NCI-H2107 (cell line): ENCODE measurements at regions not wholly inside any gene's neighbourhood (a gene's known extent, or its start where the extent isn't known, plus 50 kb on each side); places are given as distances from the start of the nearest gene placed in this dataset.
A peak's percentile ranks its signal among the peaks of the same experiment; 100 is the strongest.

Source experiments
- DNase-seq: peaks from one replicate; lab custom pipeline; 2025; lab: John Stamatoyannopoulos, UW

DNA sequence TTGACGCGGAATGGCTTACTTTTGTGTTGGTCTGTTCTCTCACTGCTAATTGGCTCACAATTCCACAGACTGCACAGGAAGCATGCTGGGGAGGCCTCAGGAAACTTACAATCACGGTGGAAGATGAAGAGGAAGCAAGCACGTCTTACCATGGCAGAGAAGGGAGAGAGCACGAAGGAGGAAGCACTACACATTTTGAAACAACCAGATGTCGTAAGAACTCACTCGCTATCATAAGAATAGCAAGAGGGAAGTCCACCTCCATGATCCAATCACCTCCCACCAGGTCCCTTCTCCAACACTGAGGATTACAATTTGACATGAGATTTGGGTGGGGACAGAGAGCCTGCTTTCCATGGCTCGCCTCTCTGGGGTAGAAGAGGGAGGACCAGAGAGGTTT lies 106.2 kb downstream of the KCNF1 start:
- DNase-seq = no peak

DNA sequence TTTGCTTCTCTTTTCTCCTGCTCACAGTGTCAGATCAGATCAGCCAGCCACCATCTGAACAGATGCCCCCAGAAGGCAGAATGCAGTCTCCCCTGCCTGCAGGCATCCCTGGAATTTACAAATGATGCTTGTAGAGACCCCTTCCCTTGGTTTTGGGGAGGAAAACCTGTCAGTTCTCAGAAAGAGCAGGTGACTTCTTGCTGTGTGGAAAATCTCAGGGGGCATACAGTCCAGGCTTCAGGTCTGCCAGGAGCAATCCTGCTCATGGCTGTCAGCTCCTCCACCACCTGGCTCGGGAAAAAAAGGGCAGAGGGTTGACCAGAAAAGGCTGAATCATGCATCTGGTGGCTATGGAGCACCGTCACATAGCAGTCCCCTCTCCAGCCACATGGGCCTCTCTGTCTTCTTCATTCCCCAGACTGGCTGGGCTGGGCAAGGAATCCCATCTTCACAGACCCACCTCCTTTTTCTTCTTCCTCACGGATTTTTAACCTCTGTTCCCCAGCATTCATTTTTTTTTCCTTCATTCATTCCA lies 107.0 kb downstream of the KCNF1 start:
- no peak for DNase-seq

DNA sequence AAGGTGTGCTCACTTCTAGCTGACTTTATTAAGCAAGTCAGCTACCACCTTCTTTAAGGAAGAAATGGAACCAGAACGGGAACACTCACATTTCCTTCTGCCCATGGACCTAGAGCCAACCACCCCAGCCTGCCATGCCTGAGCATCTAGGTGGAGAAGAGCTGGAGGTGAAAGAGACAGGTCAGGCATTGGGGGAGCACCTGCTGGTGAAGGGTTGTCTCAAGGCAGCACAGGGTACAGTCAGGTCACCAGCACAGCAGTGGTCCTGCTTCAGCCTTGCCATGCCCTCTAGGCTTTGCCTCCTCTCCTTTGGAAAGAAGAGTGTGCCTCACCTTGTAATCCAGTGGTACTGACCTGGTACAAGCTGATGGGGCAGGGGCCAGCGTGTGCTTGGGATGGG lies 107.9 kb downstream of the KCNF1 start:
- no peak for DNase-seq

DNA sequence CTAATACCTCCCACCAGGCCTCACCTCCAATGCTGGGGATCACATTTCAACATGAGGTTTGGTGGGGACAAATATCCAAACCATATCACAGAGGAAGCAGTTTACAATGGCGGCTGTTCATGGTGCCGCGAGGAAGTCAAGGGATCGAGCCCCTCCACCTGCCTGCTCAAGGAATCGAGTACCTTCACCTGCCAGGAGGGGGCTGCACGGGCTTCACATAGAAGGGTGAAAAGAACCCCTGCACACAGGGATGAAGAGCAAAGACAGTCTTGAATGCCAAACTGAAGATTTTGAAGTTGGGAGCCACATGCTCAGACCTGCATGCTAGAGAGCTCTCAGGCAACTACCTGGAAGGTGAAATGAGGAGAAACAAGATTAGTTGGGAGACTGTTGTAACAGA lies 110.3 kb downstream of the KCNF1 start:
- no peak for DNase-seq

DNA sequence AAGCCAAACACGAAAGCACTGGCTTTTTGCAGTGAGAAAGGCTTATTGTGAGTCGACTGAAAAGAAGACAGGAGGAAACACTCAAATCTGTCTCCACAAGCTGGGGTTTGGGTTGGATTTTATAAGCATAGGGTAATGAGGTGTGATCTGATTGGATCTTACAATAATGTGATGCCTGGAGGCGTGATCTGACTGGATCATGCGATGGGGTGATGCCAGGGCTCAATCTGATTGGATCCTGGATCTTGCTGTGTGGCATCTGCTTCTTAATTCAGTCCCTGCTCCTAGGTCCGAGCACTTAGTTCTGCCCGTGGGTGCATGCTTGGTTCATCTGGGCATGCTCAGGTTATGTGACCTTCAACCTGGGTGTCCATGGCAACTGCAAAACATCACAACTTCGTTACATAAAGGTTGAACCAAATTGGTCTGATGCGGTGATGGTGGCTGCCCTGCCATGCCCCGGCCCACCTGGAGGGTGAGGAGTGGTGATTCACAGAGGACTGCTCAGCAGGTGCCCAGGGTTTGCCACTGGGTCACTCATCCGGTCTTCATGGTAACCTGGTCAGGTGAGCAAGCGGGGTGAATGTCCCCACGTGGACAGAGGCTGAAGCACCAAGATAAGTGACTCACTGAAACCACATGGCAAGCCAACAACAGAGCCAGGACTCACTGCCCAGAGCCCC lies 111.0 kb downstream of the KCNF1 start:
- DNase-seq = no peak

DNA sequence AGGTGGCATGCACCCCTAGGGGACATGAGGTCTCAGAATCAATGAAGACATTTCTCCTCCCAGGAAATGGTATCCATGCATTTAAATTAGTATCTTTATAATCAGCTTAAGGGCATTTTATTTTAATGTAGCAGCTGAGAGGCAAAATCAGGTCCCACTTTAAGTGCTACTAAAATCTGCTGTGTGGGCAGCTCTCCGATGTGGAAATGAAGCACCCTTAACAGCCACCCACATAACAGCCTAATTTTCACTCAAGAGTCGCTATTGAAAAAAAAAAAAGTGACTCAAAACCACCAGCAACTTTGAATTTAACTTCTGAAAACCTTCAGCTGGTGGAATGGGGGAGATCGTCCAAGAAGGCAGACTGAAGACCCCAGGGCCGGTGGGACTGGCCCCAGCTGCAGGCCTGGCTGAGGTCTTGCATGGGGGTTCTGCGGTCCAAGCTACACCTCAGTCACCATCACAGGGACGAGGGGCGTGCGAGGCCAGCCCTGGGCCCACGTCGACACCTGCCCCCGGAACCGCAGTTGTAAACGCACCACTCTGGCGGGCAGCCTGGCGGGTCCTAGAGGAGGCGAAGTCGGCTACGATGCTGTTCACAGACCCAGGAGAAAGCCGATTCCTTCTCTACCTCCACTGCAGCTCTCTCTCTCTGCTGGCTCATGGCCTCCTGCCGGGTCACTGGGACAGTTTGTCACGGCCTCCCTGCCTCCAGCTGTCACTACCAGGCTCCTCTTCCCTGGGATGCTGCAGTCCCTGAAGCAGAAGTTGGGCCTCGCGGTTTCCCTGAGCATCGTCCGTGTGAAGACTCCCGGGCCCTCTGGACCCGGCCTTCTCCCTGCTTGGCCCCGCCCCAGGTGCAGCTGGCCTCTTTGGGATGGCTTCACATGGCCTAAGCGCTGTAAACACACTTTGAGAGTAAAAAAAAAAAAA lies 111.9 kb downstream of the KCNF1 start:
- no peak for DNase-seq

DNA sequence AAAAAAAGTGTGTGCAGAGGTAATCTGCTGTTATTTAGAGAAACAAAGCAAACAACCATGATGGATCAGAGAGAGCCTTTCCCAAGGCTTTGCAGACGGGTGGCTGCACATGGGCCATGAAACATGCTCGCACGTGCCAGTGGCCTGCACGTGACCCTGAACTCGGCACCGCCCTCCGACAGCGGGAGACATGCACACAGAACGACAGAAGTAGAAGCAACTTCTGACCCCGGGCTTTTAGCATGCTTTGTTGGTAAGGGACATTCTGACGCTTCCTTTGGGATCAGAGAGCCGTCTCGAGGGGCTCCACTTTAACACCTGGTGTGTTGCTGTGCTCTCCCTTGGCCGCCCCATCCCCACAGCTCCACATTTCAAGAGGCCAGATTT lies 112.5 kb downstream of the KCNF1 start:
- DNase-seq = peak; percentile 17

DNA sequence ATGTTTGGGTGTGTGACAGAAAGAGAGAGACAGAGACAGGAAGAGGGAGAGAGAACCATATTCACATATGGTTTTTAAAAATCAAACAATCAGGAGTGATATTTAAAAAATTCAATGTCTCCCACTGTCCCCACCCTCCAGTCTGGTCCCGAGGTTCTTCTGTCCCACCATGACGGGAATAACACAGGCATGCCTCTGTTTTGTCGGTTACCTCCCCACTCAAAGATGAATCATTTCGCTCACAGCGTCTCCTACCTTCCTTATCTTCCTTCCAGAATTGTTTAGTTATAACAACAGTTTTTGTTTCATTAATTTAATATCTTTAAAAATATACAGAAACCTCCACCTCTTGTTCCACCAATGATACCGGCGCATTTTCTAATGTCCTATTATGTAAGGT lies 113.0 kb downstream of the KCNF1 start:
- DNase-seq = no peak

DNA sequence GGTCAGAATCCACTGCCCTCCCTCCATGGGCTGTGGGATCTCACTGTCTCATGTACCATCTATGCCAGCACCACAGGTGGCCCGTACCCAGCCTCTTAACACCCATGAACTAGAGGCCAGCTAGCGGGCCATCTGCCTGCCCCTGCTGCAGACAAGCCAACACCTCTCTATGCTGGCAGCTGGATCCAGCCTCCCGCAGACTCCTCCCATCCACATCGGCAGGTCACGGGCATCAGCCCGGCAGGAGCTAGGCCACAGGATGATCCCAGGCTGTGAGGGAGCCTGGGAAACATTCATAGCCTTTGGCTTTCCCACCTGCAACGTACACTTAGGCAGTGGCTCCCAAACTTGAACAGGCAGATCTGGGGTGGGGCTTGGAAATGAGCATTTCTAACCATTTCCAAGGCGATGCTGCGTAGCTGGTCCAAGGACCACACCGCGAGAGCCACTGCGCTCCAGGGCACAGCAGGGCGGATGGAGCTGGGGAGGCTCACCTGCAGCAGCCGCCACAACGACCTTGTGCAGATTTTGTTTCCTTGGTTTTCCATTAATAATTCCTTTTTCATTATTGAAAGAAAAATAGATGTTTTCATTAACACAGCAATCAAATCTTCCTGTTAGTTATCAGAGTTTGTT lies 114.7 kb downstream of the KCNF1 start:
- DNase-seq = no peak

DNA sequence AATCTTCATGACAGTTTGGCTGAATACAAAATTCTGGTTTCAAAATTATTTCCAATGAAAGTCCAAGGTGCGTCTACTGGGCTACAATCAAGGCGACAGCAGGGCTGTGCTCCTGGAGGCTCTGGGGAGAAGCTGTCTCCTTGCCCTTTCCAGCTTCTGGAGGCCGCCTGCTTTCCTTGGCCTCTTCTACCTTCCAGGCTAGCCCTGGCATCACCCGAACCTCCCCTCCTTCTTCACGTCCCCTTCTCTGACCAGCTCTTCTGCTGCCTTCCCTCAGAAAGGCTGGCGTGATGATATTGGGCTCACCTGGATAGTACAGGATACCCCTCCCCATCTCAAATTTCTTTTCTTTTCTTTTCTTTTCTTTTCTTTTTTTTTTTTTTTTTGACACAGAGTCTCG lies 115.5 kb downstream of the KCNF1 start:
- no peak for DNase-seq

DNA sequence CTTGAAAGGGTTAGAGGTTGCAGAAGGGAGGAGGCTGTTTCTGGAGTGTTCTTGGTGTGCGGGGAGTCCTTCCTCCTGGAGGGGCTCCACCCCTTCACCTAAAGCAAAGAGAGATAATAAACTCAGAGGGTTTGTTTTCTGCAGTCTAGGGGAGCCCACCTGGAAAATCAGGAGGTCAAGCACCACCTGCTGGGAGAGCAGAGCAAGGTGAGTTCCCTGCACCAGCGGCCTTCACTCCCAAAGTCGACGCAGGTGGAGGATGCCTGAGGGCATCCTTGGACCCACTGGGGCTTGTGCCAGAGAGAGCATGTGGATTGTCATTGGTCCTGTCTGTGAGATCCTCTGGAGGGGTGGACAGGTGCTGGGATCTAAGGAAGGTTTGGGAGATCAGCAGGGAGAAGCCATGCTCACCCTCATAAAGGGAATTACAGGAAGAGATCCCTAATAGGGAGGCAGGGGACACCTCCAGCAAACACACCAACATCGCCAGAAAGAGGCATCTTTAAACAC lies 116.7 kb downstream of the KCNF1 start:
- DNase-seq = no peak

DNA sequence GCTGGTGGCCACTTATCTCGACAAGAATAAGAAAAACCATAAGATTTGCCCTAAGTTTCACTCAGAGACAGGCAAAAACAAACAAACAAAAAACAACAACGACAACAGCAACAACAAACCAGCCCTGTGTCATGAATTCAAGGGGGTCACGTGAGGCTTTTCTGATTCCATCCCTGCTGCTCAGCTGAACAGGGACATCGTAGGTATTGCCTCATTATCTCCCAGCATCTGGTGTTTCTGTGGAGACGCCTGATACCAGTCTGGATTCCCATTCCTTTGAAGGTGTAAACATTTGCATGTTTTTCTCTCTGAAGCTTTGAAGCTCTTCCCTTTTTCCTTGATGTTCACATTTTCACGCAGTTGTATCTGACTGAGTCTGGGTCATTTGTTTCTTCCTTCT lies 117.4 kb downstream of the KCNF1 start:
- DNase-seq = no peak

DNA sequence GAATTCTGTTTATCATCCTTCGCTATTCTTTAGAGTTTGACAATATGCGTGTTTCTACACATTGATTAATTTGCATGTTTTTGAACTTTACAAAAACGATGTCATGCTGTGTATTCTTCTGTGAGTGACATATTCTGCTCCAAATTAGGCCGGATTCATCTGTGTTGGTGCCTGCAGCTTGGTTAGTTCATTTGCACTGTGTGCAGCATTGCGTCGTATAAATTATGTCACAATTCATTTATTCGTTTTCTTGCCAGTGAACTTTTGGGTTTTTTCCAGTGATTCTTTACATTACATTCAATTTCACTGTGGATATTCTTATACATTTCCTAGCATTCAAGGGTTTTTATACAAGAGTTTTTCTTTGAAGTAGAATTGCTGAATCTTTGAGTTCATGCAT lies 118.3 kb downstream of the KCNF1 start:
- no peak for DNase-seq

DNA sequence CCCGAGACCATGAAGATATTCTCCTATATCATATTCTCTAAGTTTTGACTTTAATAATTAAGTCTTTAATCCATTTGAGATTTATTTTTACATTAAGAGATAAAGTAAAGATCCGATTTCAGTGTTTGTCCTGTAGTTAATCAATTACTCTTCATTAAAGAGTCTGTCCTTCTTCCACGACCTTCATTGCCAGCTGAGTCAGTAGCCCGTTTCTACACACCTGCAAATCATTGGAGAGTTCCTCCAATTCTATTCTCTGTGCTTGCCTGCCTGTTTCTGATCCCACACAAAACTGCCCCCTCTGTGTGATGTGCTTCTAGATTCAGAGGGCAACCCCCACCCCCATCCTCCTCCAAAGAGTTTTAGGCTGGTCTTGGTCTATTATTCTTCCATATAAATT lies 119.2 kb downstream of the KCNF1 start:
- DNase-seq = no peak

DNA sequence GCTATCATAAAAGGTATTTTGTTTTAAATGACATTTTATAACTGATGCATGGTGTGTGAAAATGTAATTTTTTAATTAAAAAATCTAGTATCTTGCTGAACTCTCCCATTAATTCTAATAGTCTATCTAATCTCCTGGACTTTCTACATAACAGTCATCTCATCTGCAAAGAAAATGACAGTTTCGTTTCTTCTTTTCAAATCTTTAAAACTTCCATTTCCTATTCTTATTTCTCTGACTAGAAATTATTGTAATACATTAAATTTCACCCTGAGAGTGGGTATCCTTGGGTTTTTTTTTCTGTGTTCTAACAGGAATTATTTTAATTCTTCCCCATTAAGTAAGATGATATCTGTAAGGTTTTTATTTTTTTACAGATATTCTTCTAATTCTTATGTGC lies 120.1 kb downstream of the KCNF1 start:
- no peak for DNase-seq

DNA sequence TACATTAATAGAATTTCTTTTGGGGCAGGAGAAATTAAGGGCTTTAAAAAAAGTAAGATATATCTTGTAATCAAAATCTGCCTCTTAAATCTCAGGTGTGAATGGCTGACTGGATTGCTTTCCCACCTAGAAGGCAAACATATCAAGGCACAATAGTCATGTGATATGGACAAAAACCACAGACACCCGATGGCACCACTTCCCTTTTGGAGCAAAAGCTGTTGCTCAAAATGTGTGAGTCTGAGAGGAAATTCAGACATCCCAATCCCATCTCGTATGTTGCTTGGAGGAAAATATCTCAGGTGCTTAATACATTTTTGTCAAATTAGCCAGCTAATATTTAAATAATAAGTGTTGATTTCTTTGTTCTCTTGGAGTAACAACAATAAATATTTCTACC lies 120.7 kb downstream of the KCNF1 start:
- no peak for DNase-seq

DNA sequence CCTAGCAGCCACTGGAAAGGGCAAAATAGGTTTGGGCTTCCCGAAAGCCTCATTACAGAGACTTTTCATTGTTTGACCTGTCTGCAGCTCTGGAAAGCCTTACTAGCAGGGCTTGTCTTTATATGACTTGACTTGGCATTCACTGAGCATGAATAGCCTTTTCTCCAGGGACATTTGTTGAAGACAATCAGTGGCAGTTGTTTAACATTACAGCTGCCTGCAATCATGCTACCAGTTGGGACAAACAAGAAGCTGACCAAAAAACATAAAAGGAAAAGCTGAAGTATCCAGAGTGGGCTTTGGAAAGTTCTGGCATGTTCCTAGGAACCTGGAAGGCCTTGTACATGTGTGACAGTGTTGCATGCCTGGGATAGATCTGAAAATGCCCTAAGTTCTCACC lies 121.4 kb downstream of the KCNF1 start:
- no peak for DNase-seq

DNA sequence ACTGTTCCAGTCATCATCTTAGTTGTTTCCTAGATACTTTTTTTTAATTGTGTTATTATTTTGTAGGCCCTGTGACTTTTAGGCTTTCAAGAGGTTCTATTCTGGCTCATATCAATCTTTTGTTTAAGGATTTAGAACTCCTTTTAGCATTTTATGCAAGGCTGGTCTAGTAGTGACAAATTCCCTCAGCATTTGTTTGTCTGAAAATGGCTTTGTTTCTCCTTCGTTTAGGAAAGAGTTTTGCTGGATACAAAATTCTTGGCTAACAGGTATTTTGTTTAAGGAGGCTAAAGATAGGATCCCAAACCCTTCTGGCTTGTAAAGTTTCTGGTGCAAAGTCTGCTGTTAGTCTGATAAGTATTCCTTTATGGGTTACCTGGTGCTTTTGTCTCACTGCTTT lies 116.6 kb upstream of the SLC66A3 start:
- DNase-seq = no peak

DNA sequence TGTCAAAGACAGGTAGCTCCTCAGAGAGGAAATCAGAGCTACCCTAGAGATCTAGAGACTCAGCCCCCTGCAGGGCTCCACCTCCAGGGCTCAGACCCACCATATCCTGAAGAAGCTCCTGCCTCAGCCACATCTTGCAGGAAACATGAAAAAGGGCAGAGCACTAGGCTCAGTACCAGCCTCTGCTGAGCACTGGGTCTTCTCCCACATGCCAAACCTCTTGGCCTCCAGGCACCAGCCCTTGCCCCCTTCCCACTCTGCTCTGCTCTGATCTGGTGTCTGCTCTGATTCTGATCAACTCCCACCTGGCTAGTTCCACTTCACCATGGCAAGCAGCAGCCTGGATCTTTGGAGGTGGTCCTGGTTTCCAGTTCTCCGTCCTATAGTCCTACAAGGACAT lies 114.3 kb upstream of the SLC66A3 start:
- DNase-seq = no peak

DNA sequence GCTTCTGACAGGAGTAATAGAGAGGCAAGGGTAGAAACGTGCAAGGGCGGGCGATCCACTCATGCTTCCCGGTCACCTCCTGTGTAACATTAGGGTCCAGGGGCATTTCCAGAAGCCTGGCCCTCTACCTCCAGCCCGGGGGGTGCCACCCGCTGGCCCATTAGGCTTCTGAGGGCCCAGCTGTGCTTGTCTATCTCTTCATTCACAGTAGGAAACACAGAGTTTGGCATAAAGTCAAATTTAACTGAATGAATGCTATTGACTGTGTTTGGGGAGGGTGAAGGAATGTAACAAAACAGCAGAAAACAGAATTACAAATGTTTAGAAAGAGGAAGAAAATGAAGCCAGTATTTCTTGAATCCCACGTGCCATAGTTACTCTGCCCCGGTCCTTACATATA lies 112.4 kb upstream of the SLC66A3 start:
- no peak for DNase-seq

DNA sequence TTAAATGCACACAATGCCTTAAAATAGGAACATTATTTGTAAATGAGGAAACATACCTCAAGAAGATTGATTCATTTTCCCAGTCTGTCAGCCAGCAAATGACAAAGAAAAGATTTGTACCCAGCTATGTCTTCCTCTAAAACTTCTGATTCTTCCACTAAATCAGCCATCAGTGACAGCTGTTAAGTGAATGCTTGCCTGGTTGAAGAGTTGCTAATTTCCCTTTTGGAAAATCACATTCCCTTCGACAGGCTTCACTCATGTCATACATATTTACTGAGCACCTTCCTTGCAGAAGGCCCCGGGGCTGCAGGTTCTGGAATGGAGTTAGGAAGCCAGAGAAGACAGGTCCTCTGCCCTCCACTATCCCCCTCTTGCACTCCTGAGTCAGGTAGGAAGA lies 112.0 kb upstream of the SLC66A3 start:
- no peak for DNase-seq

DNA sequence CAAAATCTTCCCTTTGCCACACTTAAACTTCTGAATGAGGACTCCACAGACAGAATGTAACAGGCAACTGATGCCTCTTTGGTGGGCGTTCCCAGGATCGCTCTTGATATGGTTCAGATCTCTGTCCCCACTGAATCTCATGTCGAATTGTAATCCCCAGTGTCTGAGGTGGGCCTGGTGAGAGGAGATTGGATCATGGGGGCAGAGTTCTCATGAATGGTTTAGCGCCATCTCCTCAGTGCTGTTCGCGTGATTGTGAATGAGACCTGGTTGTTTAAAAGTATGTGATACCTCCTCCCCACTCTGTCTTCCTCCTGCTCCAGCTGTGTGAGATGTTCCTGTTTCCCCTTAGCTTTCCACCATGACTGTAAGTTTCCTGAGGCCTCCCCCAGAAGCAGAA lies 111.1 kb upstream of the SLC66A3 start:
- no peak for DNase-seq

DNA sequence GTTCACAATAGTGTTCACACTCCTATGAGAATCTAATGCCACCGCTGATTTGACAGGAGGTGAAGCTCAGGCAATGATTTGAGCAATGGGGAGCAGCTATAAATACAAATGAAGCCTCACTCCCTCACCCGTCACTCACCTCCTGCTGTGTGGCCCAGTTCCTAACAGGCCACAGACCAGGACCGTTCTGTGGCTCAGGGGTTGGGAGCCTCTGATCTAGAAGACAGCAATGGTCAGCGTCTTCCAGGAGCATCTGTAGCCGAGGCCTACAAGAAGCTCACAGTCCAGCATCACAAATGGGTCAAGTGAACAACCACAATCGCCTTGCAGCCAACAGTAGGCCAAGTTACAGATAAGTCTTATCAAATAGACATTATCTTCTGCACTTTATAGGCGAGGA lies 110.0 kb upstream of the SLC66A3 start:
- DNase-seq = no peak
